ENCODE measurements at regions not wholly inside any gene's neighbourhood (a gene's known extent, or its start where the extent isn't known, plus 50 kb on each side); places are given as distances from the start of the nearest gene placed in this dataset.
"Not testable (repeated sequence)": the region's sequence is repeated elsewhere in the genome, so short reads cannot be mapped to it uniquely, and the experiment has no call there.

GRCh38 chr2:239651859-239652258, 251.0 kb upstream of the HDAC4 start:
- TF ChIP-seq CTCF (conservative IDR thresholded peaks at IDR 0.05; ENCODE audit: control insufficient read depth, insufficient read depth, low read depth, low read length), result no peak
- DNase-seq (ENCODE audit: low read depth), result no peak
- no peak overlapping the region for H3K4me3 ChIP-seq (ENCODE audit: control insufficient read depth, low read depth, low read length)

GRCh38 chr2:239650674-239651073, 249.9 kb upstream of the HDAC4 start:
- H3K4me3 ChIP-seq (ENCODE audit: control insufficient read depth, low read depth, low read length), result no peak overlapping the region
- DNase-seq (ENCODE audit: low read depth), result no peak
- no peak for TF ChIP-seq CTCF (conservative IDR thresholded peaks at IDR 0.05; ENCODE audit: control insufficient read depth, insufficient read depth, low read depth, low read length)

GRCh38 chr2:239649309-239649708, 248.5 kb upstream of the HDAC4 start:
- DNase-seq (ENCODE audit: low read depth), result no peak

GRCh38 chr2:239648607-239649006, 247.8 kb upstream of the HDAC4 start:
- TF ChIP-seq CTCF (conservative IDR thresholded peaks at IDR 0.05; ENCODE audit: control insufficient read depth, insufficient read depth, low read depth, low read length), result no peak
- H3K4me3 ChIP-seq (ENCODE audit: control insufficient read depth, low read depth, low read length), result no peak overlapping the region
- DNase-seq (ENCODE audit: low read depth), result no peak

More at GRCh38 chr2:239649309-239649708, 248.5 kb upstream of the HDAC4 start:
- H3K4me3 ChIP-seq (ENCODE audit: control insufficient read depth, low read depth, low read length), result no peak overlapping the region
- TF ChIP-seq CTCF (conservative IDR thresholded peaks at IDR 0.05; ENCODE audit: control insufficient read depth, insufficient read depth, low read depth, low read length), result no peak

- no peak for DNase-seq (ENCODE audit: low read depth)
- no peak for TF ChIP-seq CTCF (conservative IDR thresholded peaks at IDR 0.05; ENCODE audit: control insufficient read depth, insufficient read depth, low read depth, low read length)
- no peak overlapping the region for H3K4me3 ChIP-seq (ENCODE audit: control insufficient read depth, low read depth, low read length)
Measured at GRCh38 chr2:239647052-239647819, 246.4 kb upstream of the HDAC4 start.

- DNase-seq (ENCODE audit: low read depth), result no peak
- H3K4me3 ChIP-seq (ENCODE audit: control insufficient read depth, low read depth, low read length), result no peak overlapping the region
- TF ChIP-seq CTCF (conservative IDR thresholded peaks at IDR 0.05; ENCODE audit: control insufficient read depth, insufficient read depth, low read depth, low read length), result no peak
Measured at GRCh38 chr2:239646184-239646583, 245.4 kb upstream of the HDAC4 start.

GRCh38 chr2:239644594-239644993, 243.8 kb upstream of the HDAC4 start:
- DNase-seq (ENCODE audit: low read depth); H3K4me3 ChIP-seq (ENCODE audit: control insufficient read depth, low read depth, low read length): not testable (repeated sequence)
